Stromal cell of bone marrow (primary cell): ENCODE measurements at regions not wholly inside any gene's neighbourhood (a gene's known extent, or its start where the extent isn't known, plus 50 kb on each side); places are given as distances from the start of the nearest gene placed in this dataset.
"Not testable (repeated sequence)": the region's sequence is repeated elsewhere in the genome, so short reads cannot be mapped to it uniquely, and the experiment has no call there.

Experiments used
- DNase-seq: peaks from one replicate; pipeline ENCODE4 v3.0.0-alpha.2; 2012; ENCODE audit warnings: low read depth

GRCh38 chr7:69090936-69091335, 507.3 kb upstream of the AUTS2 start:
- DNase-seq: no peak

DNA sequence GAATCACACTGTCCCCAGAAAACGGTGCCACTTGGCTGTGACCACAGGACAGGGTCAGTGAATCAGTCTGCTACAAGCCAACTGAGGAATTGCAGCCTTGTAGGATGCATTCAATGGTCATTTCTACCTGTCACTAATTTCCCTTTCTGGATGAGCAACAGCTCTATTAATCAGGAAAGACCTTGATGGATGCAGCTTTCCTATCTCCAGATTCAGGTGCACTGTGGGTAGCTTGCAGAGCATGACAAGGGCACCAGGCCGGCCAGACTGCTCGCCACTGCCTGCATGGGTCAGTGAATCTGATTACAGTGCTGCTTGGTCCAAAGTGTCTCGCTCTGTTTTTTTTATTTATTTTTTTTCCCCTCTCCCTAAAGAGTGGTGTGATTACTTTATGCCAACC, 506.8 kb upstream of the AUTS2 start:
- DNase-seq: no peak

GRCh38 chr7:69095127-69095526, 503.1 kb upstream of the AUTS2 start:
- DNase-seq: no peak

DNA sequence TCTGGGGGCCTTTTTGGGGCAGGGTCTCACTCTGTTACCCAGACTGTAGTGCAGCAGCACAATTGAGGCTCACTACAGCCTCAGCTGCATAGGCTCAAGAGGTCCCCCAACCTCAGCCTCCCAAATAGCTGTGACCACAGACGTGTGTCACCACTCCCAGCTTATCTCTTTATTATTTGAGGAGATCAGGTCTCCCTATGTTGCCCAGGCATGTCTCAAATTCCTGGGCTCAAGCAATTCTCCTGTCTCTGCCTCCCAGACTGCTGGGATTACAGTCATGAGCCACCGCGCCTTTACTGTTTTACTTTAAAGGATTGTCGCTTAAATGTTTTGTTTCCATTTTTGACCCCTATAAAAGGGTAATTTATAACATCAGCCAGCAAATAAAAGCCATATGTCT, 502.6 kb upstream of the AUTS2 start:
- no peak for DNase-seq

DNA sequence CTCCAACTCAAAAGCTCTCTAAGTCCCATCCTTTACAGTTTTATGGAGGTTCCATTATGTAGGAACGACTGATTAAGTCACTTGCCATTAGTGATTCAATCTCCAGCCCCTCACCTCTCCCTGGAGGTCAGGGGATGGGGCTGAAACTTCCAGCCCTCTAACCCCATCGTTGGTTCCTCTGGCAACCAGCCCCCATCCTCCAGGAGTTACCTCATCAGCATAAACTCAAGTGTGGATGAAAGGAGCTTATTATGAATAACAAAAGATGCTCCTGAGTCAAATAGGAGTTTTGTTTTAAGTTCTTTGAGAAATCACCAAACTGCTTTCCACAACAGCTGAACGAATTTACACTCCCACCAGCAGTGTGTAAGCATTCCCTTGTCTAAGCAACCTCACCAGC, 494.3 kb upstream of the AUTS2 start:
- no peak for DNase-seq

GRCh38 chr7:69105092-69105491, 493.2 kb upstream of the AUTS2 start:
- no peak for DNase-seq

DNA sequence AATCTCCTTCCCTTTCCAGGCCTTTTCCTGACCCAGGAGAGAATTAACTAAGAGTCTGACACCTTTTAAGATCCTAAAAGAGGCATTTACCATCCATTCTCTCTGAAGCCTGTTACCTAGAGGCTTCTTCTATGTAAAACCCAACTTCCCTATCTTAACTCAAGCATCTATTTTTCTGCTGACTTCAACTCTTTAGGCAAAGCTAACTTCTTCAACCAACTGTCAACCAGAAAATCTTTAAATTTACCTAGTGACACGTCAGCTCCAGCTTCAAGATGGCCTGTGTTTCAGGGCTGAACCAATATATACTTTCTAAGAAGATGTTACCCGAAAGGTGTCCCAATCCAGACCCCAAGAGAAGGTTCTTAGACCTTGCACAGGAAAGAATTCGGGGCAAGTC, 492.3 kb upstream of the AUTS2 start:
- DNase-seq: no peak

DNA sequence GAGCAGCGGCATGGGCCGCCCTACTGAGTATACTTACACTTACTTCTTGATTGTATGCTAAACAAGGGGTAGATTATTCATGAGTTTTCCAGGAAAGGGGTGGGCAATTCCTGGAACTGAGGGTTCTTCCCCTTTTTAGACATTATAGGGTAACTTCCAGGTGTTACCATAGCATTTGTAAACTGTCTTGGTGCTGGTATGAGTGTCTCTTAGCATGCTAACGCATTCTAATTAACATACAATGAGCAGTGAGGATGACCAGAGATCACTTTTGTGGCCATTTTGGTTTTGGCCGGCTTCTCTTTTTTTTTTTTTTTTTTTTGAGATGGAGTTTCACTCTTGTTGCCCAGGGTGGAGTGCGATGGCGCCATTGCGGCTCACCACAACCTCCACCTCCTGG, 491.8 kb upstream of the AUTS2 start:
- DNase-seq: not testable (repeated sequence)

- not testable (repeated sequence) for DNase-seq
Observed at GRCh38 chr7:69106946-69107345, 491.3 kb upstream of the AUTS2 start.

DNA sequence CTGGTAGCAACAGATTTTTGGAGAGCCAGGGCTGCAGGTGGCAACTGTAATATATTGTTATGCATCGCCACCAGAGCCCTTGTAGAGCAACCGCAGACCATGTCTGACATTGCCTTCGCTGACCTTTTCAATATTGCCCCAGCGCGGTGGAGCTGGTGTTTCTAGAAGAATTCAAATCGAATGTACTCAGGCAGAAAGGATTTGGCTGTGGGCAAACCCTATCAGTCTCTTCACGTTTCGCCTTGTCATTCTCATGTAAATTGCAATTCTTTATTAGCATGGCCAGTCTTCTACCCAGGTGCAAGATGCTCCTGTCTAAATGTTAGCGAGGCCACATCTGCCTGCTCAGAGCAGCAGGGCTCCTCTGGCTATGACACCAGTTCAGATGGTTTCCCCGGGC, 490.2 kb upstream of the AUTS2 start:
- DNase-seq: no peak

- no peak for DNase-seq
Observed at GRCh38 chr7:69109246-69109645, 489.0 kb upstream of the AUTS2 start.

DNA sequence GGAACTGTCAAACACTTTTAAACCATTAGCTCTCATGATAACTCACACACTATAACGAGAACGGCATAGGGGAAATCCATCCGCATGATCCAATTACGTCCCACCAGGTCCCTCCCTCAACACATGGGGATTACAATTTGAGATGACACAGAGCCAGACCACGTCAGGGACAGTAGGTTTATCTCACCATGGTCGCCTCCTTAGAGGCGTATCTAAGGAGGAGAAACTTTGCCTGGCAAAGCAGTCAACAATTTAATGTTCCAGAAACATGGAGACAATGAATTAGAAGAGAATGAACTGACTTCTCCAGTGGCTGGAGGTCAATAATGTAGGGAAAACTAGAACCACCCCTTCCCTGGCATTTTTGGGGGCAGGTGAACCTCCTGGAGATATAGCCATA, 488.4 kb upstream of the AUTS2 start:
- no peak for DNase-seq

- no peak for DNase-seq
Observed at GRCh38 chr7:69110450-69111050, 487.7 kb upstream of the AUTS2 start.

- DNase-seq: peak; percentile 48
Observed at GRCh38 chr7:69114374-69114773, 483.9 kb upstream of the AUTS2 start.

GRCh38 chr7:69115788-69116187, 482.5 kb upstream of the AUTS2 start:
- DNase-seq: no peak

DNA sequence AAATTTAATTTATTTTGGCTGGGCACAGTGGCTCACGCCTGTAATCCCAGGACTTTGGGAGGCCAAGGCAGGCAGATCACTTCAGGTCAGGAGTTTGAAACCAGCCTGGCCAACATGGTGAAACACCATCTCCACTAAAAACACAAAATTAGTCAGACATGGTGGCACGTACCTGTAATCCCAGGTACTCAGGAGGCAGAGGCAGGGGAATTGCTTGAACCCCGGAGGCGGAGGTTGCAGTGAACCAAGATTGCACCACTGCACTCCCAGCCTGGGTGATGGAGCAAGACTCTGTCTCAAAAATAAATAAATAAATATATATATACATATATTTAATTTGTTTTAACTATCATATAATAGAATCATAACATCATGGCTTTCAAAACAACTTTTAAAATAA, 482.1 kb upstream of the AUTS2 start:
- DNase-seq: not testable (repeated sequence)

- no peak for DNase-seq
Observed at GRCh38 chr7:69122953-69123352, 475.3 kb upstream of the AUTS2 start.

DNA sequence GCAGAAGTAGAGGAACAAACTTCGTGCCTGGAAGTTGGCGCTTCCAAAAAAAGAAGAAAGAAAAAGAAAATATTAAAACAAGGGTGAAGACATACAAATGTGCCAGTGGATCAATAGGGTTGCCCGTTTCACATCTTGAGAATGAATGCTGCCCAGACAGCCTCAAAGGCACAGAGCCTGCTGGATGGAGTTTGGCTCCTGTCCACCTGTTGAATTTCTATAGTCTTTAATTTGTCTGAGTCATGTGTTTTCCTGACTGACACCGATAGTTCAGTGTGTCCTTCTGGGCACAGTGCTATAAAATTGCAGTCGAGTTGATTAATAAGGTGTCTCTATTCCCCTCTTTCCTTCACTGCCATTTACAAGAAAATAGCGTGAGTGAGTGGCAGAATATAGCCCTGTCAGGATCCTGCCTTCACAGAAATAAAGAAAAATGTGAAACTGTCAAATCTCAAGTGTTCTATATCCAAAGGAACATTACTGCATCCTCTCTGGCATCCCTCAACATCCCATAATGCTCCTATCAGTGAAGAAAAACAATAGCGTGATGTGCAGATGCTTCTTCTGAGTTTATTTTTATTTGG, 471.3 kb upstream of the AUTS2 start:
- no peak for DNase-seq

- no peak for DNase-seq
Observed at GRCh38 chr7:69129524-69129923, 468.8 kb upstream of the AUTS2 start.

GRCh38 chr7:69129951-69130350, 468.3 kb upstream of the AUTS2 start:
- DNase-seq: no peak

GRCh38 chr7:69130396-69130795, 467.9 kb upstream of the AUTS2 start:
- DNase-seq: no peak

GRCh38 chr7:69134316-69134715, 464.0 kb upstream of the AUTS2 start:
- no peak for DNase-seq

GRCh38 chr7:69147631-69148030, 450.6 kb upstream of the AUTS2 start:
- DNase-seq: no peak
